Transverse colon (tissue), 4 donors: ENCODE measurements at regions not wholly inside any gene's neighbourhood (a gene's known extent, or its start where the extent isn't known, plus 50 kb on each side); places are given as distances from the start of the nearest gene placed in this dataset.

ENCODE experiments used
- DNase-seq: peaks from one replicate; pipeline ENCODE4 v3.0.0-alpha.2; 2019
- H3K27ac ChIP-seq, 4 donors: fragments of 200-600 bp; sonication (generic); 2 replicates each; pipeline ENCODE4 v1.5.1; 2016 to 2018; ENCODE audit warnings: inconsistent platforms in 4 of 4
- H3K27me3 ChIP-seq: fragments of 200-600 bp; sonication (generic); 2 replicates; pipeline ENCODE4 v1.5.1; 2017; ENCODE audit warnings: inconsistent platforms
- H3K36me3 ChIP-seq, 4 donors: fragments of 200-600 bp; sonication (generic); 2 replicates each; pipeline ENCODE4 v1.5.1; 2017 to 2019; ENCODE audit warnings: inconsistent platforms in 4 of 4
- H3K4me1 ChIP-seq, 4 donors: fragments of 200-600 bp; sonication (generic); 2 replicates each; pipeline ENCODE4 v1.5.1; 2017 to 2020; ENCODE audit warnings: inconsistent platforms in 4 of 4
- H3K4me3 ChIP-seq, 4 donors: fragments of 200-600 bp; sonication (generic); 1 replicate in 1 of 4; 2 replicates in 3 of 4; pipeline versions ENCODE4 v1.5.1 to v1.6.1; 2017 to 2019; ENCODE audit warnings: inconsistent platforms in 4 of 4
- H3K9me3 ChIP-seq, 2 donors: fragments of 200-600 bp; sonication (generic); 2 replicates each; pipeline ENCODE4 v1.5.1; 2017 to 2019; ENCODE audit warnings: inconsistent platforms in 2 of 2
- CTCF ChIP-seq, 5 experiments: fragments of 200-600 bp in 3 of 5; fragments of 450-650 bp in 2 of 5; sonication (generic) in 3 of 5; IDR thresholded peaks; 1 replicate in 2 of 5; 2 replicates in 3 of 5; pipeline ENCODE4 v1.5.1; 2016 to 2017; ENCODE audit warnings: antibody characterized with exemption in 5 of 5, inconsistent platforms in 3 of 5, mild to moderate bottlenecking in 2 of 5, moderate library complexity in 1 of 5
- EP300 ChIP-seq: sonication (generic); formaldehyde crosslinking; IDR thresholded peaks from one replicate; pipeline ENCODE4 v1.6.1; 2017; ENCODE audit warnings: antibody characterized with exemption, low read depth
- POLR2A ChIP-seq: fragments of 450-650 bp; IDR thresholded peaks from one replicate; pipeline ENCODE4 v1.6.1; 2016; ENCODE audit warnings: antibody characterized with exemption, mild to moderate bottlenecking, moderate library complexity
- POLR2AphosphoS5 ChIP-seq, 3 donors: sonication (generic); formaldehyde crosslinking; IDR thresholded peaks; one replicate each; pipeline ENCODE4 v1.6.1; 2016; ENCODE audit warnings: antibody characterized with exemption in 3 of 3
- WGBS, 2 donors: methylation state at CpG; one replicate each; pipeline ENCODE4 v1.1.5; 2018; ENCODE audit warnings: low coverage in 1 of 2; 5-methylcytosine and 5-hydroxymethylcytosine counted together
- in situ Hi-C, 4 donors: fragments of 200-750 bp; cut with MboI; loops; one replicate each; pipeline versions ENCODE4 v1.15.0 to v1.15.1; 2017; ENCODE audit warnings: low sequenced_read_pairs in 3 of 4, low pct_ligation_motif_present in 1 of 4, low pct_unique_long_range_greater_than_20kb in 1 of 4
- intact Hi-C: fragments of 100-400 bp; cut with DNase I; formaldehyde crosslinking; loops from one replicate; pipeline ENCODE4 v1.15.1; 2023; ENCODE audit warnings: low total_unique reads

- in situ Hi-C loops (no loop called here), intact Hi-C loops (no loop called here)
- Histone ChIP-seq H3K4me3 (no peak overlapping the region), H3K27ac (no peak overlapping the region), H3K9me3 (no peaks in the 10 kb centered on the region), H3K36me3 (no peaks in the 10 kb centered on the region), H3K4me1 (no peaks in the 10 kb centered on the region), H3K27me3 (no peaks in the 10 kb centered on the region)
- no peak for TF ChIP-seq POLR2AphosphoS5 (IDR thresholded peaks at IDR 0.05)
- 52 to 54% methylated on average over 5 of the region's 5 CpGs for WGBS, 2 donors
- DNase-seq: no peak
Observed at GRCh38 chr12:42932936-42933335, 343.4 kb upstream of the PRICKLE1 start.

- TF ChIP-seq POLR2A (no peak), POLR2AphosphoS5 (IDR thresholded peaks at IDR 0.05) (no peak), CTCF (IDR thresholded peaks at IDR 0.05) (no peak), EP300 (no peak)
Observed at GRCh38 chr12:42926232-42926631, 336.7 kb upstream of the PRICKLE1 start.

GRCh38 chr12:42924482-42924881, 334.9 kb upstream of the PRICKLE1 start:
- no peak for DNase-seq
- Histone ChIP-seq H3K27me3 (no peaks in the 10 kb centered on the region), H3K36me3 (no peaks in the 10 kb centered on the region), H3K4me3 (no peak overlapping the region), H3K27ac (no peak overlapping the region), H3K4me1 (no peaks in the 10 kb centered on the region), H3K9me3 (no peaks in the 10 kb centered on the region)
- TF ChIP-seq POLR2AphosphoS5 (IDR thresholded peaks at IDR 0.05): no peak
- no peak for TF ChIP-seq POLR2A
- TF ChIP-seq EP300: no peak
- TF ChIP-seq CTCF (IDR thresholded peaks at IDR 0.05): no peak
- in situ Hi-C loops (no loop called here), intact Hi-C loops (no loop called here)
- WGBS, 2 donors: 70 to 92% methylated on average over 1 of the region's 1 CpG

More at GRCh38 chr12:42926232-42926631, 336.7 kb upstream of the PRICKLE1 start:
- H3K27ac ChIP-seq: no peak overlapping the region
- no peaks in the 10 kb centered on the region for H3K36me3 ChIP-seq
- no peak for DNase-seq
- no peaks in the 10 kb centered on the region for H3K27me3 ChIP-seq
- in situ Hi-C loops (no loop called here), intact Hi-C loops (no loop called here)
- H3K9me3 ChIP-seq: no peaks in the 10 kb centered on the region
- no peak overlapping the region for H3K4me3 ChIP-seq
- H3K4me1 ChIP-seq: no peaks in the 10 kb centered on the region

GRCh38 chr12:42923583-42923982, 334.0 kb upstream of the PRICKLE1 start:
- no peaks in the 10 kb centered on the region for H3K27me3 ChIP-seq
- no peaks in the 10 kb centered on the region for H3K36me3 ChIP-seq
- intact Hi-C loops (no loop called here), in situ Hi-C loops (no loop called here)
- H3K4me3 ChIP-seq: no peak overlapping the region
- no peaks in the 10 kb centered on the region for H3K4me1 ChIP-seq
- no peaks in the 10 kb centered on the region for H3K9me3 ChIP-seq
- H3K27ac ChIP-seq: no peak overlapping the region
- no peak for DNase-seq
- TF ChIP-seq POLR2AphosphoS5 (IDR thresholded peaks at IDR 0.05) (no peak), CTCF (IDR thresholded peaks at IDR 0.05) (no peak), EP300 (no peak), POLR2A (no peak)

GRCh38 chr12:42923156-42923555, 333.6 kb upstream of the PRICKLE1 start:
- in situ Hi-C loops: no loop called here
- Histone ChIP-seq H3K4me1 (no peaks in the 10 kb centered on the region), H3K27ac (no peak overlapping the region), H3K36me3 (no peaks in the 10 kb centered on the region), H3K9me3 (no peaks in the 10 kb centered on the region), H3K27me3 (no peaks in the 10 kb centered on the region), H3K4me3 (no peak overlapping the region)
- intact Hi-C loops: no loop called here
- 72 to 83% methylated on average over 2 of the region's 2 CpGs for WGBS, 2 donors
- DNase-seq: no peak
- TF ChIP-seq EP300: no peak
- no peak for TF ChIP-seq POLR2A
- no peak for TF ChIP-seq CTCF (IDR thresholded peaks at IDR 0.05)
- TF ChIP-seq POLR2AphosphoS5 (IDR thresholded peaks at IDR 0.05): no peak
